Left forelimb (tissue), 1 donor: ENCODE measurements at regions not wholly inside any gene's neighbourhood (a gene's known extent, or its start where the extent isn't known, plus 50 kb on each side); places are given as distances from the start of the nearest gene placed in this dataset.
A peak's percentile ranks its signal among the peaks of the same experiment; 100 is the strongest.

Source experiments
- DNase-seq: peaks from one replicate; pipeline ENCODE4 v3.0.0-alpha.2; 2018; ENCODE audit warnings: low spot score

GRCh38 chr6:165820934-165821333 is 157.9 kb upstream of the PDE10A start:
- DNase-seq, result peak; percentile 11

GRCh38 chr6:165820407-165820806 is 157.4 kb upstream of the PDE10A start:
- DNase-seq, result peak; percentile 15

GRCh38 chr6:165819394-165819793 is 156.4 kb upstream of the PDE10A start:
- peak; percentile 63 for DNase-seq

GRCh38 chr6:165818200-165818599 is 155.2 kb upstream of the PDE10A start:
- DNase-seq, result peak; percentile 2

DNA sequence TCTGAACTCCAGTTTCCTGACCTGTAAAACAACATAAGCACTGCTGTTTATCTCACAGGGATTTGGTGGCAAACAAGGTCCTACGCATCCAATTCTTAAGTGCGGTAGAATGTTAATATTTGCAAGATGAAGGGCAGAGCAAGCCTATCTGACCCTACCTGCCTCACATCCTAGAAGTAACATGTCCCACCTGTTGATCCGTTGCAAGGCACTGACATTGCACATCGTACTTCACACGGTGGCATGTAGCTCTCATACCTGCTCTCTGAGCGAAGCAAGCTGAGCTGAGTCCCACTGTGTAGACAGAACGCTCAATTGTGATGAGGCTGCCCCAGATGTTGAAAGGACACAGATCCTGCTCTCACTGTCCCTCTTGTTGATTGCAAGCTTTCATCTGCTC is 154.7 kb upstream of the PDE10A start:
- peak; percentile 38 for DNase-seq

DNA sequence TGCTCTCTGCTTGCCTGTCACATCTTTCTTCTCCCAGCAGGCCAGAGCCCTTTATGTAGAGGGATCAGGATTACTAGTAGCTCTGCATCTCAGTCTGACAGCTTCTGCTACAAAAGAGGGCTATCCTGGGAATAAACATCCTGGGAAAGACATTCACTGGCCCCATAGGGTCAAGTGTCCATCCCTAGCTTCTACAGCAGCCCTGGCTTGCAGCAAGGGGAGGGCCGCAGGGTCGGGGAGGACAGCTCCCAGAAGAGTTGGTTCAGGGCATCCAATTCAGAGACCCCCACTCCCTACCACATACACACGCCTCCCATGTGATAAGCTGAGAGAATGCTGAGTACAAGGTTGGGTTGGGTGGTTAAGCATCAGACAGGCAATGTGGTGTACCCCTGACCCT is 154.1 kb upstream of the PDE10A start:
- peak; percentile 31 for DNase-seq

DNA sequence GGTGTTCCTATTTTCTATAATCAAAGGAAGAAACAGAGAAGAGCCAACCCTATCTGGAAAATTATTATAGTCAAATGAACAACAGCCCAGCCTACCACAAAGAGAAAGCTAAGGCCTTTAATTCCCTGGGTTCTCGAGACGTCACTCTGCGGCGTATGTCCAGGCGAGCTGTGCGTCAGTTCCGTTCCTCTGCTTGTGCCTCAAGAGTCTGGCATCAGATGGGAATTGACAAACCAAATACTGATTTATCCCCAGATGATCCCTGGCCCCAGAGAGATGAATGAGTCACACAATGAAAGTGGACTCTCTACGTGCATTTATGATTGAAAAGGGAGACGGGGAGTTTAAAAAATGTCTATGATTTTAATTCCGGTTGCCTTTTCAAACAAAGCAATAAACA is 151.6 kb upstream of the PDE10A start:
- peak; percentile 2 for DNase-seq

- peak; percentile 28 for DNase-seq
These were observed 148.5 kb upstream of the PDE10A start for GRCh38 chr6:165811512-165811911.

DNA sequence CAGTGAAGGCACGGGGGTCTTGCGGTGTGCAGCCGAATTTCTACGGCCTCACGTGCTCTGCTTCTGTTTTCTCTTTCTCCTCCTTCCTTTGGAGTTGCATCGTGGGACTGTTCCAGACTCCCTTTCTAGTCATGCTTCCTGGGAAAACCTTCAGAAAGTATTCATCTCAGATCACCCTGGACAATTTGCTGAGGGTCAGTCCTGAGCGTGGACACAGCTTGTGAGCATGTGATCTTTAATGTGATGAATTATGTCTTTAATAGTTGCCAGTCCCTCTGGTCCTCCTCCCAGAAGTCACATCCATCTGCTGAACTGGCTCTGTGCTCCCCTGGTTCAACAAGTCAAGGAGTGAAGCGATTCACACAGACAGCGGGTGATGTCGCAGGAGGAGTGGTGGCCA is 145.0 kb upstream of the PDE10A start:
- DNase-seq, result no peak

- DNase-seq, result no peak
These were observed 144.4 kb upstream of the PDE10A start for GRCh38 chr6:165807249-165807960.

DNA sequence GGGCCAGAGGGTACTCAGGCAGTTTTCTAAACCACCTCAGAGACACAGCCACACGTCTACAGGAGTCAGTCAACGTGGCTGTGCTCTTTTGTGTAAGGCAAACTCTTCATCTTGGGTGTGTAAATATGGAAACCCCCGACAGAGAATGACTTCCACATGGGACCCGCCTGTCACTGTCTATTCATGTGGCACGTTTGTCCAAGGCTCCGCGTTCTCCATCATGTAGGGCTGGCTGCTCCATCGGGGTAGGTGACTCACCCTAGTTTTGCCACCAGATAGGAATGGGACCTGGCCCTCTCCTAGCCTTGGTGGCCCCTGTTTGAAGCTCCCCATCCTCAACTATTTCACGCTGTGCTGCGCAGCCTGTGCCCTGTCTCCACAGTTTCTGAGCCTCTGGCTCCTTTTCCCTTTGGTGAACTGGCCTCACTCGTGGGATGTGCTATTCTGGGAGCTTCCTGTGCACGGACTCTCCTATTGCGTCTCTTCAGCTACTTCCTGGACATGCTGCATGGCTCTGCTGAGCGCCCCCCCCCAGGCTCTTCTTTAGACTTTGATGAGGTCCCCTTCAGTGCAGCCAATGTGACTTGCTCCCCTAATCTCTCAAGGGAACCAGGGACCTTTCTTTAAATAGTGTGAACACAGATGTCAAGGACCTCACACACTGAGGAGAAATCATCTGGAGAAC is 143.2 kb upstream of the PDE10A start:
- DNase-seq, result no peak

DNA sequence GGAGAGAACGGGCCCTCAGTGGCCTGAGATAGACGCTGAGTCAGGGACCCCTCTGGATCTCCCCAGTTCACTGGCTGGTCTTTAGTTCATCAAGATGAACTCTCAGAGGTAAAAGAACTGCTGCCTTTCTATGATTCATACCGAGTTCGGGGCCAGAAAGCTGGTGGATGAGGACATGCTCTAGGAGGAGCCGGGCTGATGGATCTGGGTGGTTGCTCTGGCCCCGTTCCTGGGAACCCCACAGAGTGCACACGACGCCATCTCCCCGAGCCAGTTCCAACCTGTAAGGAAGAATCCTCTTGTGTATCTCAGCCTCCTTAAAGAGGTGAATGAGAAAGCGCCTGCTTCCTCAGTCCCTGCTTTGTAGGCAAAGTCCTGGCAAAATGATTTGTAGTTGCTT is 142.6 kb upstream of the PDE10A start:
- no peak for DNase-seq

- DNase-seq, result no peak
These were observed 142.1 kb upstream of the PDE10A start for GRCh38 chr6:165805067-165805555.

DNA sequence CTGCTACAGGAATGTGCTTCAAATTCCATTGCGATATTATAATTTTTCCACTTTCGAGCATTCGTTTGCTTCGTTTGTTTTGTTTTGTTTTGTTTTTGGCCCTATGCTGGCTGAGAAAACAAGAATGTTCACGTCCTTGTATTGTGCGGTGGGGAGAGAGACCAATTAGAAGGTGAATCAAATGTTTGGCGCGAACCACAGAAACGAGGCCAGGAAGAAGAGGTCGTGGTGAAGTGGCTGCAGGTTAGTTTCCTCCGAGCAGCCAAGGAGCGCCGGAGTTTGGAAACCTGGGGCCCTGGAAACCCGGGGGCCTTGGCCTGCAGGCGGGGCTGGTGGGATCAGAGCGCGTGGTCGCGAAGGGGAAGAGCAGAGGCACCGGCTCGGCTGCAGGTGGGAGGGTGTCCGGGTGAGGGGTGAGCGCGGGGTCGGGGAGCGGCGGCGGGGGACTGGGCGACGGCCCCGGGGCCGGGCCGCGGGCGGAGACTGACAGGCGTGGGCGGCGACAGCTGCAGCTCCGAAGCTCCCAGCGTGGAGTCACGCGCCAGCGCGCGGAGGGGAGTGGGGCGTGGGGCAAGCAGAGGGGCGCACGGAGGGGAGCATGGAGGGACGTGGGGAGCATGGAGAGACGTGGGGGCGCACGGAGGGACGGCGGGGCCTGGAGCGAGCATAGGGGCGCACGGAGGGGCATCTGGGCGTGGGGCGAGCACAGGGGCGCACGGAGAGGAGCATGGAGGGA is 141.5 kb upstream of the PDE10A start:
- DNase-seq, result no peak

DNA sequence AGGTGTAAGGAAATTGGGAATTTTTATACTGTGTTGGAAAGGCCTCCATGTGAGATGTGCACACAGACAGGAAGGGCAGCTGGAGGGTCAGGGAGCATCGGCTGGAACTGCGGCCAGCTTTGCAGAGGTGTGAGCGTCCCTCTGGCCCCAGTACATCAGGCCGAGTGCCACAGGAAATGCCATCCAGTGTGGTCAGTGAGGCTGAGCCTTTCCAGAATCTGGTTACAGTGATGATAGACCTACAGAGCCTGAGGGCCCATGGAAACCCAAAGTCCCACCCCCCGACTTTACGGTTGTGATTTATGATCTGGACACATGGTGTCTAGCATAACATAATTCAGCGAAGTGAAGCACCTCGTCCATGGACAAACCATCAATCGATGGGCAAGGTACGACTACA is 137.3 kb upstream of the PDE10A start:
- DNase-seq, result no peak

GRCh38 chr6:165799391-165800153 is 136.5 kb upstream of the PDE10A start:
- no peak for DNase-seq

DNA sequence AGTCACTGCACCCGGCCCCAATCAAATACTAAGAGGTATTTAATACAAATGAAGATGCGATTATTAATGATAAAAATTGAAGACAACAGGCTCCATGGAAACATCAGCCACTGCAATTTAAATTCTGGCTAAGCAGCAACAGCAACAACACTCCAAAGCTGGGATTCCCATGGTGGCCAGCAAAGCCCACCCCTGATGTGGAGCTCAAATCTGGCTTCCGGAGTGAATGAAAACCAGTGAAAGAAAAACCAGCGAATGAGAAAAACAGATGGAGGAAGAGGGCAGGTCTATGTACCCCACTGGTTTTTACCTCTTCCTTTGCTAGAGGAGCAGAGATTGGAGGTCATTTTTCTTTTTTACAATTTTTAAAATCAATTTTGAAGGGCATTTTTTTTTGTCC is 135.9 kb upstream of the PDE10A start:
- no peak for DNase-seq

DNA sequence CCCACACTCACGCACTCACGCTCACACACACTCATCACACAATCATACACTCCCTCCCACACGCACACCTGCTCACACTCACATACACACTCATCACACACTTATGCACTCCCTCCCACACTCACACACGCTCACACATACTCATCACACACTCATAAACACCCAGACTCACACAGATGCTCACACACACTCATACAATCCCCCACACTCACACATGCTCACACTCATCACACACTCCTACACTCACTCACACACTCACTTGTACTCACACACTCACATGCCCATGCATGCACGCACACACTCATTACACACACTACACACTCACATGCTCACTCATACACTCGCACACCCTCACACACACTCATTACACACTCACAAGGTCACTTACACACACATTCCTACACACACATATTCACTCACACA is 131.1 kb upstream of the PDE10A start:
- DNase-seq, result no peak

DNA sequence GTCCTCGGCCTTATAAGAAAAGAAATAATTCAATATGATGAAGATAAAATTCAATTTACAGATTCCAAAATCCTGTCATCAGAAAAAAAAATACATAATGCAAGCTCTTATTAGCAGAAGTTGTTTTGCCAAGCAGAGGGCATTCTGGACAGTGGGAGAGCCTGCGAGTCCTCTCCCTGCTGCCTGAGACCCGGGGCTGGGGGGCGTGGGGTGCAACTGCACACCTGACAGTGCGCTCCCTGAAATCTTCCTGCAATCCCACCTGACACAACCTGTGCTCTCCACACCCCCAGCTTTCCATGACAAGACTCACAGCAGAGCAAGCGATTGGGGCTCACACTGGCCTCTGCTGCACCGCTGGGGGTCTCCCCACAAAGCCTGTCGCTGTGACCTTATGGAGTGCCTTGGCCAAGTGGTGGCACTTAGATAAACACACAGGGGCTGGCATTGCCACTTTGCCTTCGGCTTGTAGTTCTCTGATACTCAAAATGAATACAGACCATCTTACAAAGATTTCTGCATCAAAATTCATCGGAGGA is 130.3 kb upstream of the PDE10A start:
- no peak for DNase-seq

DNA sequence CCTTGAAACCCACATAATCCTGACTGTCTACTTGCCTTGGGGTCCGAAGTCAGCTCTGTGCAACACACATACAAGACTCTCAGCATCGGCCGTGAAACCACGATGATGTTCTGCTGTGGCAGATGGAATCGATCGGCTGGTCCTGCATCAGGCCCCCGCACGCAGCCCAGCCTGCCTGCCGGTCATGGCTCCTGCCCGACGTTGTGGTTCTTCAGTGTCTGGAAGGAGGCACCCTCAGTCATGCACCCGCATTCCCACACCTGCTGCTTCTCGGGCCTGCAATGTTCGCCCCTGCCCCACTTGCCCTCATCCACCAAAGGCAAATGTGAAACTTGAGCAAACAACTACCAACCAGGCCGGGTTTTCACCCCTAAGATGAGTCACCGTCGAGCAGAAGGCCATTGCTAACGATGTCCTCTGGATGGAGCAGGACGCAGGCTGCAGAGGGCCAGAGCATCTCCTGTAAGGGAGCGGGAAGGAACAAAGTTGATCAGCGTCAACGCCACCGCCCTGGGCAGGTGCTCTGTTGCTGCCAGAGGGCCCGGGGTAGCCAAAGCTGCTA is 128.9 kb upstream of the PDE10A start:
- DNase-seq, result no peak

DNA sequence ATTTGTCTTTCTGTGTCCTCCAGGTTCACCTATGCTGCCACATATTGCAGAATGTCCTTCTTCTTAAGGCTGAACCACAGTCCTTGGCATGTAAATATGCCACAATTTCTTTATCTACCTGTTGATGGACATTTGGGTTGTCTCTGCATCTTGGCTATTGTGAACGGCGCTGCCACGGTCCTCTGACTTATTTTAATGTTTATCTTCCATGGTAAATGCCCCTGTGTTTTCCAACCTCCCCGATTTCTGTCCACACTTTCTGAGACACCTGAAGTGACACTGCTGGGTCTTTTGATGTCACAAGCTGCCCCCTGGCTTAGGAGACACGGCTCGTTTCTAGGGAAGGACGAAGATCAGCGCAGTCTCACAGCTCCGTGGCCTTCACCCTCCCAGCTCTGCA is 128.3 kb upstream of the PDE10A start:
- DNase-seq, result no peak

DNA sequence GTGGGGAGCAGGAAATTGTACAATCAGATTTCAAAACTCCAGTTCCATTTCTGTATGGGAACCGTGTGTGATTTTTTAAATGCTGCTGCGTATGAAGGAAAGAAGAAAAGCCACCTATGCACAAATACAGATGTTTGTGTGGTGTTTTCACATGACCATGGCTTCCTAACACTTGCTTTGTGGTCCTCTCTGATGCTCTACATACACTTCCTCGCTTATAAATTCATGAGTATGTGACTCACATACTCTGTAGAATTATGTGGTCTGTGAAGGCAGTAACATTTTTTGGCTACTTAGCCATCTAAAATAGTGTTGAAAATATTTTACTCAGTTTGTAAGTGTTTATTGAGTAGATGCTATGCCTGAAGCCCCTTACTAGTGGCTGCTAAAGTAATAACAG is 119.8 kb upstream of the PDE10A start:
- no peak for DNase-seq
